ENCODE measurements at regions not wholly inside any gene's neighbourhood (a gene's known extent, or its start where the extent isn't known, plus 50 kb on each side); places are given as distances from the start of the nearest gene placed in this dataset.
A peak's percentile ranks its signal among the peaks of the same experiment; 100 is the strongest.

DNA sequence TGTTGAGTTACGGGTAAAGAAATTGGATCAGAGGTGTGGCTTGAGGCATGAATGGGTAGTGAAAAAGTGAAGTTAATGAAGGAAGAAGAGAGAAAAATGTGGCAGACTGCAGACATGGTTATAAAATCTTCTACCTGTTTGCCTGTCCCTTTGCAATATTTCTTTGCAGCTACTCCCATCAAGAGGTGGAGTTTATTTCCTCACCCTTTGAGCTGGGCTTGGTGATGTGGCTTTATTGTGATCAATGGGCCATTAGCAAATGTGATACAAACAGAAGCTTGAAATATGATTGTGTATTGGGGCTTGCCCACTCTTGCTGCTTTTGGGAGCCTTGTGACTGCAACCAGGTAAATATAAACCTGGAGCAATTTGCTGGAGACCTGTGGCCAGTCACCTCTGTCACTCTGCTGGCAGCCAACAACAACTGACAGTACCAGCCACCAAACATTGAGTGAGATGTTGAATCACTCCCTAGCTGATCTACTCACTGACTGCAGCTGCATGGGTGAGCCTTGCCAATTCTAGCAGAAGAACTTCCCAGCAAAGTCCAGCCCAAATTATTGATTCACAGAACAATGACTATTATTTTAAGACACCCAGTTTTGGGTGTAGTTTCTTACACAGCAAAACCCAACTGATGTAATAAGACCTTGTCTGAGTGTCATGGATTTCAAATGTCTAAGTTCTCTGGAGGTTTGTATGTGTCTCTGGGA, 151.0 kb upstream of the ATP2B1 start:
- Mint-ChIP-seq H3K27me3 (no peaks in the 10 kb centered on the region), H3K36me3 (no peaks in the 10 kb centered on the region), H3K4me1 (peaks cover 63% of the 10 kb centered on the region), H3K4me3 (peak overlapping the region; percentile 3), H3K27ac (peak overlapping the region; percentile 28), H3K9me3 (peaks cover 3% of the 10 kb centered on the region)
- no peak for ATAC-seq (ENCODE audit: low read depth)
- no peak for DNase-seq (ENCODE audit: low spot score in 2 of 2)

DNA sequence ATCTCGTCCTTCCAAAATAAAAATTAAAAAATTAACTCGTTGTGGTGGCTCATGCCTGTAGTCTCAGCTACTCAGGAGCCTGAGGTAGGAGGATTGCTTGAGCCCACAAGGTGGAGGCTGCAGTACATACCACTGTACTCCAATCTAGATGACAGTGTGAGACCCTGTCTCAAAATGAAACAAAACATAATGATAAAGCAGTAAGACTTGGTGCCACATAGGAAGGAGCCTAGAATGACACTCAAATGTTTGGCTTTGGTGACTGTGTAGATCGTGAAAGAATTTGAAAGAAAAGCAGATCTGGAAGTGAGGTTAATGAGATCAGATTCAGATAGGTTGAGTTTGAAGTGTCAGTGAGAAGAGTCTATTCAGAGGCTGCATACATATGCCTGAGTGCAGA, 150.1 kb upstream of the ATP2B1 start:
- DNase-seq (ENCODE audit: low spot score in 2 of 2) (no peak), ATAC-seq (ENCODE audit: low read depth) (no peak)
- Mint-ChIP-seq H3K27ac (no peak overlapping the region), H3K36me3 (no peaks in the 10 kb centered on the region), H3K9me3 (peaks cover 3% of the 10 kb centered on the region), H3K4me3 (peak overlapping the region; percentile 36), H3K4me1 (peaks cover 58% of the 10 kb centered on the region), H3K27me3 (no peaks in the 10 kb centered on the region)

DNA sequence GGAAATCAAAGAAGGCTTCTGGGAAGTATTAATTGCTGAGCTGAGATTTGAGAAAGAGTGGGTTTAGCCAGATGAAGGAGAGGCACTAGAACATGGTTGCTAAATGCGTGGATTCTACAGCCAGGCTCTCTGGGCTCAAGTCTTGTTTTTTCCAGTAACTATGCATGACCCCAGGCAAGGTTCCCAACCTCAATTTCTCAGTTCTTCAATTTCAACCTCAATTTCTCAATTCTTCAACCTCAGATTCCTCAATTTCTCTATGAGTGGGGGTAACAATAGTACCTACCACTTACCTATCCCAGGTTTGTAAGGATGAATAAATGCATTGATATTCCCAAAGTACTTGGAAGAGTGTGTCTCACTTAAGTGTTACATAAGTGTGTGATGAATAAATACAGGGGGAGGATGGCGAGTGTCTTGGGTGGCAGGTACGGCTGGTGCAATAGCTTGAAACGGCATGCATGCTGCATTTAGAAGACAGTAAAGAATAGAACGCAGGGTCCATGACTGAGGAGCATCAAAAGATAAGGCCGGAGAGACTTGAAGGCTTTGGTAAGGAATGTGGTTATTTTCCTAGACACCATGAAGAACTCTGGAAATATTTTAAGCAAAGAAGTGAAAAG, 149.1 kb upstream of the ATP2B1 start:
- H3K27me3 Mint-ChIP-seq, result no peaks in the 10 kb centered on the region
- peaks cover 3% of the 10 kb centered on the region for H3K9me3 Mint-ChIP-seq
- no peaks in the 10 kb centered on the region for H3K36me3 Mint-ChIP-seq
- ATAC-seq (ENCODE audit: low read depth), result peak; percentile 25
- peak overlapping the region; percentile 33 for H3K27ac Mint-ChIP-seq
- peak overlapping the region; percentile 37 for H3K4me3 Mint-ChIP-seq
- no peak for DNase-seq (ENCODE audit: low spot score in 2 of 2)
- H3K4me1 Mint-ChIP-seq, result peaks cover 48% of the 10 kb centered on the region

DNA sequence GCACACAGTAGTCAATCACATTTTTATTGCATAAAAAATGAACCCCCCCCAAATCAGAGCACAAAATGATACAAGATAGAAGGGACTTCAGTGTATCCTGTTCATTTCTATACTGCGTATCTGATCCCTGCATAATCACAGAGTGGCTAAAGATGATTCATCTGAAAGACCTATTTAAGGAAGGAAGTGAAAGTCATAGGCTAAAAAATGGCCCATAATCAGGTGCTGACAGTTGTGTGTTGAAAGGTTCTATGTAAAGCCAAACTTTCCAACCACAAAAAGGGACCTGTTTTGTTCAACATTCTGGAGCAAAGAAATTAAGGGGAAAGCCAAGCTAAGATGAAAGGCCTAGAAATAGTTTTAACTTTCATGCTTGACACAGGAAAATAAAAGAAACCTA, 147.8 kb upstream of the ATP2B1 start:
- peak overlapping the region; percentile 67 for H3K27ac Mint-ChIP-seq
- H3K4me3 Mint-ChIP-seq, result peak overlapping the region; percentile 46
- peak; percentile 92 for ATAC-seq (ENCODE audit: low read depth)
- no peaks in the 10 kb centered on the region for H3K36me3 Mint-ChIP-seq
- peak in 1 of 2 donors; percentile 22 for DNase-seq (ENCODE audit: low spot score in 2 of 2)
- no peaks in the 10 kb centered on the region for H3K27me3 Mint-ChIP-seq
- H3K4me1 Mint-ChIP-seq, result peaks cover 41% of the 10 kb centered on the region
- H3K9me3 Mint-ChIP-seq, result peaks cover 2% of the 10 kb centered on the region

DNA sequence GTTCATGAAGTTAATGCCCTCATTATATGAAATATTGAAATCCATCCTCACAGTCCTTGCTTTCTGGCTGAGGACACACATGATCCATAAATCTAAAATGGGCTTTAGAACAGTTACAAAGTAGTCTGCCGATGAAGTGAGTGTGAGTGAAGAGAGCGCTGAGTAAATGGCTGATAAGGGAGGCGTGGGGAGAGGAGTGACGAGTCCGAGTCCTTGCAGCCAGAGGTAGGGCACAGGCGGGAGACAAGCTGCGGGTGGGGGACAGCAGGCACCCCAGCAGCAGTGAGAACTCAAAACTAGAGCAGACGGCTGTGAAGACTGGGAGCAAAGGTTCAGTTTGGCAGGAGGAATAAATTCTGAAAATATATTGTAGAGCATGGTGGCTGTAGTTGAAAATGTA, 140.1 kb upstream of the ATP2B1 start:
- no peaks in the 10 kb centered on the region for H3K27me3 Mint-ChIP-seq
- no peak for DNase-seq (ENCODE audit: low spot score in 2 of 2)
- H3K9me3 Mint-ChIP-seq, result peaks cover 3% of the 10 kb centered on the region
- H3K4me3 Mint-ChIP-seq, result no peak overlapping the region
- H3K27ac Mint-ChIP-seq, result no peak overlapping the region
- H3K36me3 Mint-ChIP-seq, result peaks cover 2% of the 10 kb centered on the region
- H3K4me1 Mint-ChIP-seq, result peaks cover 11% of the 10 kb centered on the region
- ATAC-seq (ENCODE audit: low read depth), result no peak

DNA sequence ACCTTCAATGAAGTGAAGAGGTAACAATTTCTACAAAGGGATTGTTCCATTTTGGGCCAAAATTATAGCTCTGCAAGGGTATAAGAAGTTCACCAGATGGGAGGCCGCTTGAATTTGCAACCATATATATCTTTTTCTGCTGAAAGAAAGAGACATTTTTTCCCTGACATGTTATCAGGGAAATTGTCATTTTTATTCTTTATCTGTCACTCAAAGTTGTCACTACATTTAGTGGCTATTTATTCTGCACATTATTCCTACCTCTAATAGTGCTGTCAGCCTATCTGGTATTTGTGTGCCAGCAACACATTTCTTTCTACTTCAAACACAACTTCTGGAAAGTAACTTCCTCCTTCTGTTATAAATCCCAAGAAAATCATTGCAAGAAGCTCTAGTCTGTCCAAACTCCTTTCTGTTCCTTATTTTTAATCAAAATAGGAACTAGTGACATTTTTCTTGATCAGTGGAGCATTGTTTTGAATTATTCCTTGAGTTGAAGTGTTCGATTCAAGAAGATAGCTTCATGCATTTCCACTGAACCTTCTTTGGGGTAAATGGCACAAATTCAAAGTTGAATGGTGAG, 137.9 kb upstream of the ATP2B1 start:
- H3K27ac Mint-ChIP-seq, result no peak overlapping the region

DNA sequence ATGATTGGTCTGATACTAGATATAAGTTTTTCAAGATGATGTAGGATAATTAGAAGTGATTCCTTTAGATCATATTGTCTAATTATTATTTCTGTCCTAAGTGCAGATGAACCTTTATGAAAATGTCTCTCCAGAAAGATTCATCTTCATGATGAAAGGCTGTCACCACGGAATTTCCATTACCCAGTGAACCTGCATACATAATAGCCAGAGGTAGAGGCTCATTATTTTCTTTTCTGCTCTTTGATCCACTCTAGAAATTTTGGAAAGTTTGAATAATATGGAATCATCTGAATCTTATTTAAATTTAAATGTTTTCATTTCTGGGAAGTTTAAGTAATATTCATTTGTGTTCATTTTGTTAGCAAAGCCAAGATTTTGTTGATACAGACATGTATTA, 137.1 kb upstream of the ATP2B1 start:
- DNase-seq (ENCODE audit: low spot score in 2 of 2) (no peak), ATAC-seq (ENCODE audit: low read depth) (no peak)
- Mint-ChIP-seq H3K4me1 (peaks cover 10% of the 10 kb centered on the region), H3K27me3 (no peaks in the 10 kb centered on the region), H3K27ac (no peak overlapping the region), H3K4me3 (no peak overlapping the region), H3K9me3 (peaks cover 3% of the 10 kb centered on the region), H3K36me3 (peaks cover 2% of the 10 kb centered on the region)

More for the DNA sequence above, 137.9 kb upstream of the ATP2B1 start:
- DNase-seq (ENCODE audit: low spot score in 2 of 2), result no peak
- Mint-ChIP-seq H3K36me3 (peaks cover 2% of the 10 kb centered on the region), H3K27me3 (no peaks in the 10 kb centered on the region), H3K4me1 (peaks cover 13% of the 10 kb centered on the region), H3K9me3 (peaks cover 3% of the 10 kb centered on the region), H3K4me3 (no peak overlapping the region)
- no peak for ATAC-seq (ENCODE audit: low read depth)

DNA sequence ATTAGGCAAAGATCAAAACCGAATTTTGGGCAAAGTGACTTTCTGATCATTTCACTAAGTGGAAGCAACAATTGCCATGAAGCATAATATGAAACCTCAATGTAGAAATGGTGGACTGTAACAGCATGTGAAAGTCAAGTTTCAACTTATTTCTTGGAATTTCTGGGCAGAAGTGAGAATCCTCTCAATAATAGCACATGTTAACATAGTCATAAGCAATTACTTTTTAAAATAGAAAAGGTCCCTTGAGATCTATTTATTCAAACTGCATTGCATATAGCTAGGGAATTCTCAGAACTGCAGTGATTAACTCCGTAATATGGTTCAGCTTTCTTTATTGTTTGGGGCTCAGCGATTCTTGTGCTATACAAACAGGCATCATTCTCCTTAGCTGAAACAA, 136.7 kb upstream of the ATP2B1 start:
- DNase-seq (ENCODE audit: low spot score in 2 of 2) (no peak), ATAC-seq (ENCODE audit: low read depth) (no peak)
- Mint-ChIP-seq H3K4me3 (no peak overlapping the region), H3K4me1 (peaks cover 10% of the 10 kb centered on the region), H3K9me3 (peaks cover 3% of the 10 kb centered on the region), H3K27me3 (no peaks in the 10 kb centered on the region), H3K36me3 (peaks cover 2% of the 10 kb centered on the region), H3K27ac (no peak overlapping the region)

DNA sequence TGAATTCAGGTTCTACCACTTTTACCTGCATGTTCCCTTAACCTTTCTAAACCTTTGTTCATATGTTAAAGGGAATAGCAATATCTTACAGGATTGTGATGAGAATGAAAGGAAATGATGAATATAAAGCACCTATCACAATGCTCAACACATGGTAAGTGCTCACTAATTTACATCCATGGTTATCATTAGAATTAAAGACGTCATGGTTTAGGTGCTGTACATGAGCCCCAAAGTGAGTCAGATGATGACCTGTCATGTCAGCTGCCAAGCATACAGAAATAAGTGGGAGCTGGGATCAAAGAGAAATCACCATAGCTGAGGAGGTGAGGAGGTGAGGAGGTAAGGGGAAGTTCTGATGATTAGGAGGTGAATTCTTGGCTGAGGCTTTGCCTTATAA, 135.9 kb upstream of the ATP2B1 start:
- H3K4me1 Mint-ChIP-seq, result peaks cover 11% of the 10 kb centered on the region
- no peaks in the 10 kb centered on the region for H3K27me3 Mint-ChIP-seq
- H3K36me3 Mint-ChIP-seq, result peaks cover 2% of the 10 kb centered on the region
- DNase-seq (ENCODE audit: low spot score in 2 of 2) (no peak), ATAC-seq (ENCODE audit: low read depth) (no peak)
- H3K9me3 Mint-ChIP-seq, result peaks cover 3% of the 10 kb centered on the region
- peak overlapping the region; percentile 50 for H3K27ac Mint-ChIP-seq
- no peak overlapping the region for H3K4me3 Mint-ChIP-seq

DNA sequence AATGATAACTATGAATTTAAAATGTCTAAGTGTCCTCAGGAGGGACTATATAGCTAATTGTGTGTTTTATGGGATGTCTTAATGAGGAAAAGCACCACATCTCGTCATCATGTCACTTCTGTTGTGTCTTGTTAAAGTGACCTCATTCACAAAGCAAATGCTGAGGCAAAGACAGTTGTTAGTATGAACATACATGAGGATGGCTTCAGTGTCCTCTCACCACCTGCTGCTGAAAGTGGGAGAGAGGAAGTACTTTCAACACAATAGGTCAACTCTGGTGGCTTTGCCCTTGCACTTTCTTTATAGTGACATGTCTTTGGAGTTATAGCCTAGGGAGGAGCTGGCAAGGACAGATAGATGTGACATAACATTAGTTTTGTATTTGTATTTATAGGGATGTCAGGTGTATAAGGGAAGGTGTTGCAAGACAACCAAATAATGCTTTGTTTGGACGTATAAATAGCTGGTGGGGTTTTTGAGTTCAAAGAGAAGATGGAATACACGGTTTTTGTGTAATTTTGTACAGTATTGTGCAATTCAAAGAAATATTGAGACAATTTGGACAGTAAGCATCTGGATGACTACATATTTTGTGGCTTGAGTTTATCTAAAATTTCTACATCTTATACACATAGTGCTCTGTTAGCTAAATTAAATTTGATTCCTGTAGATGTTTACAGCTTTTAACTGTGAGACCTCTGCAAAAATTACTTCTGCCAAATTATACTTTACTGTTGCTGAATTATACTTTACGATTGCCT, 131.7 kb upstream of the ATP2B1 start:
- H3K9me3 Mint-ChIP-seq, result no peaks in the 10 kb centered on the region
- ATAC-seq (ENCODE audit: low read depth), result peak; percentile 51
- no peak overlapping the region for H3K27ac Mint-ChIP-seq
- H3K27me3 Mint-ChIP-seq, result no peaks in the 10 kb centered on the region
- H3K4me1 Mint-ChIP-seq, result peaks cover 12% of the 10 kb centered on the region
- H3K4me3 Mint-ChIP-seq, result no peak overlapping the region
- no peaks in the 10 kb centered on the region for H3K36me3 Mint-ChIP-seq
- no peak for DNase-seq (ENCODE audit: low spot score in 2 of 2)

DNA sequence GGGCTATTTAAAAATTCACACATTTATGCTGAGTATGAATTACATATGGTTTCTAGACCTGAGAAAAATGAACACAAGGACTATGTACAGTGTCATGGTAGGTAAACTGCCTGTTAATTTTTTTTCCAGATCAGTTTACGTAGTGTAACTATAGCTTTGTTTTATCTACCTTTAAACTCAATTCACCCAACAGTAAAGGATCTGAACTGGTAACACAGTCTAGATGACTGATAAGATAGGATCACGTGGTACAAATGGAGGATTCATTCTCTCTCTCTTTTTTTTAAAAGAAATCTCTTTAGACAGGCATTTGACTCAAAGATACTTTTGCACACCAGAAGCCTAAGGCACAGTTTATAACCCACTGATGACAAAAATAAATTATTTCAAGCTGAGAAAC, 130.8 kb upstream of the ATP2B1 start:
- Mint-ChIP-seq H3K27me3 (no peaks in the 10 kb centered on the region), H3K4me1 (peaks cover 10% of the 10 kb centered on the region), H3K36me3 (no peaks in the 10 kb centered on the region), H3K9me3 (no peaks in the 10 kb centered on the region), H3K4me3 (no peak overlapping the region), H3K27ac (peak overlapping the region; percentile 21)
- DNase-seq (ENCODE audit: low spot score in 2 of 2) (no peak), ATAC-seq (ENCODE audit: low read depth) (no peak)

DNA sequence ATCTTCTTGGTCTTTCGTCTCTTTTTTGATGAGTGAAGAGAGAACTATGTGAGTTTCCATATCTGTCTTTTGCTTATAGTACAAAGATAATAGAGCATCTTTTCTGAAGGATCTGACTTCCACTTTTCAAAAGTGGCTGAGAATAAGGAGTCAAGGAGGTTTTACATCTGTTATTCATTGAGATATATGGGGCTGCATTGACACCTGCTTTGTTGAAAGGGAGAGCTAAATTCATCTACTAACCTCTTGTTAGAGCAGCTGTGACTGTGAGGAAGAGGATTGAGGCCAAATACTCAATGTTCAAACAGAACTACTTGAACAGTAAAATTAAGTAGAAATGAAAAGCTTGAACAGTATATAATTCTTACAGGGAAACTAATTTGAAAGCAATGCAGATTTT, 130.2 kb upstream of the ATP2B1 start:
- DNase-seq (ENCODE audit: low spot score in 2 of 2) (no peak), ATAC-seq (ENCODE audit: low read depth) (no peak)
- H3K4me1 Mint-ChIP-seq, result peaks cover 9% of the 10 kb centered on the region
- H3K27me3 Mint-ChIP-seq, result no peaks in the 10 kb centered on the region
- no peaks in the 10 kb centered on the region for H3K9me3 Mint-ChIP-seq
- no peak overlapping the region for H3K4me3 Mint-ChIP-seq
- H3K36me3 Mint-ChIP-seq, result no peaks in the 10 kb centered on the region
- peak overlapping the region; percentile 21 for H3K27ac Mint-ChIP-seq

DNA sequence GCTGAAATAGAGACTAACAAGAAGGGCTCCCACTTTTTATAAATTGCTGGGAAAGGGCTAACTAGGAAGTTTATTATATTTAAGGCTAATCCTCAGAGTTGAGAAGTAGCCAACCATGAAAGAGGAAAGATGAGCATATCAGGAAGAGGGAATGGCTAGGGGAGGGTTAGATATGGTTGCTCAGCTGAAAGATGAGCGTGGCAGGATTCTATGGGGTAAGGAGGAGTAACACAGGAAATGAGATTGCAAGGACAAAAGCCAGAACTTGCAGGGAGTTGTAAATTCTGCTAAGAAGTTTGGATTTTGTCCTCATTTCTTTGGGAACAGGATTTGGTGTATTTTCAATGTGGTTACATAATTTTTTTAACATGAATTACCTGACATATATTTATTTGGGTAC, 127.4 kb upstream of the ATP2B1 start:
- no peaks in the 10 kb centered on the region for H3K9me3 Mint-ChIP-seq
- ATAC-seq (ENCODE audit: low read depth) (no peak), DNase-seq (ENCODE audit: low spot score in 2 of 2) (no peak)
- peaks cover 14% of the 10 kb centered on the region for H3K4me1 Mint-ChIP-seq
- H3K27me3 Mint-ChIP-seq, result no peaks in the 10 kb centered on the region
- no peaks in the 10 kb centered on the region for H3K36me3 Mint-ChIP-seq
- H3K4me3 Mint-ChIP-seq, result no peak overlapping the region
- H3K27ac Mint-ChIP-seq, result no peak overlapping the region

DNA sequence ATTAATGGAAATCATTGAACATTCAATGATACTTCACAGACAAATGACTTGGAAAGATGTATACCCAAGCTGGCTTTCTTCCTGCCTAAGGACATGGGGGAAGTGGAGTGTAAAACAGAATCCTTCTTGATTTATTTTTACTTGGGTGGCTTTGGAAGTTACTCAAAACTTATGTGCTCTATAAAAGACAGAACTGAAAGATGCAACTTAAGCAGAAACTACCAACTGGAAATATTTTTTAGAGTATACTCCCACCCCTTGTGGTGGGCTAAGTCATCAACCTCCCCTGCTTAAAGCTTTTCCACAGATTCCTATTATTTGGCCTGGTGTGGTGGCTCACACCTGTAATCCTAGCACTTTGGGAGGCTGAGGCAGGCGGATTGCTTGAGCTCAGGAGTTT, 126.0 kb upstream of the ATP2B1 start:
- DNase-seq (ENCODE audit: low spot score in 2 of 2) (no peak), ATAC-seq (ENCODE audit: low read depth) (no peak)
- Mint-ChIP-seq H3K36me3 (no peaks in the 10 kb centered on the region), H3K9me3 (no peaks in the 10 kb centered on the region), H3K4me1 (peaks cover 15% of the 10 kb centered on the region), H3K27me3 (no peaks in the 10 kb centered on the region), H3K27ac (no peak overlapping the region), H3K4me3 (no peak overlapping the region)
